Right lobe of liver (tissue), 6 donors: ENCODE measurements at regions not wholly inside any gene's neighbourhood (a gene's known extent, or its start where the extent isn't known, plus 50 kb on each side); places are given as distances from the start of the nearest gene placed in this dataset.

Source experiments
- ATAC-seq, 4 donors: fragments of 200-7000 bp; cut with Tn5 transposase; one replicate each; pipeline ENCODE4 v1.9.1; 2020; ENCODE audit warnings: mild to moderate bottlenecking in 4 of 4, moderate library complexity in 4 of 4
- DNase-seq, 3 donors: peaks; one replicate each; pipeline ENCODE4 v3.0.0-alpha.2; 2020
- H3K27ac ChIP-seq, 3 donors: fragments of 200-600 bp; one replicate each; pipeline ENCODE4 v1.8.0; 2022
- H3K27me3 ChIP-seq, 2 donors: fragments of 200-600 bp; one replicate each; pipeline ENCODE4 v1.8.0; 2022
- H3K36me3 ChIP-seq, 4 donors: fragments of 200-600 bp; sonication (generic) in 1 of 4; one replicate each; pipeline versions ENCODE4 v1.5.1 to v1.8.0; 2017 to 2022; ENCODE audit warnings: control low read depth in 1 of 4
- H3K4me1 ChIP-seq, 4 donors: fragments of 200-600 bp; sonication (generic) in 1 of 4; one replicate each; pipeline versions ENCODE4 v1.5.1 to v1.8.0; 2017 to 2022; ENCODE audit warnings: control low read depth in 1 of 4
- H3K4me3 ChIP-seq, 3 donors: fragments of 200-600 bp; one replicate each; pipeline ENCODE4 v1.8.0; 2022
- H3K9me3 ChIP-seq, 4 donors: fragments of 200-600 bp; sonication (generic) in 1 of 4; one replicate each; pipeline versions ENCODE4 v1.5.1 to v1.8.0; 2017 to 2022; ENCODE audit warnings: control low read depth in 1 of 4
- CTCF ChIP-seq, 4 donors: fragments of 200-600 bp in 3 of 4; fragments of 450-650 bp in 1 of 4; IDR thresholded peaks; one replicate each; pipeline versions ENCODE4 v1.5.1 to v1.8.0; 2016 to 2022; ENCODE audit warnings: antibody characterized with exemption in 4 of 4, mild to moderate bottlenecking in 2 of 4
- POLR2A ChIP-seq: fragments of 450-650 bp; IDR thresholded peaks from one replicate; pipeline ENCODE4 v1.6.1; 2017; ENCODE audit warnings: antibody characterized with exemption, mild to moderate bottlenecking
- WGBS: methylation state at CpG from one replicate; pipeline ENCODE4 v1.1.6; 2018; ENCODE audit warnings: low coverage, low lambda C conversion rate; ENCODE audit not compliant: insufficient coverage; ENCODE audit errors: missing lambda C conversion rate; 5-methylcytosine and 5-hydroxymethylcytosine counted together
- intact Hi-C, 2 donors: fragments of 100-400 bp; cut with DNase I; formaldehyde crosslinking; loops; one replicate each; pipeline versions ENCODE4 v1.11.2 to v1.14.1; 2022
- donor health status: DM: no; HTN: yes; CAD: no.
- donor health status: DM: no; HTN: no; CAD: no.
- donor health status: DM: no; HTN: no; CAD: no.
- donor health status: DM: no; HTN: yes; CAD: no.
- donor health status: DM: no; HTN: yes; CAD: no.

DNA sequence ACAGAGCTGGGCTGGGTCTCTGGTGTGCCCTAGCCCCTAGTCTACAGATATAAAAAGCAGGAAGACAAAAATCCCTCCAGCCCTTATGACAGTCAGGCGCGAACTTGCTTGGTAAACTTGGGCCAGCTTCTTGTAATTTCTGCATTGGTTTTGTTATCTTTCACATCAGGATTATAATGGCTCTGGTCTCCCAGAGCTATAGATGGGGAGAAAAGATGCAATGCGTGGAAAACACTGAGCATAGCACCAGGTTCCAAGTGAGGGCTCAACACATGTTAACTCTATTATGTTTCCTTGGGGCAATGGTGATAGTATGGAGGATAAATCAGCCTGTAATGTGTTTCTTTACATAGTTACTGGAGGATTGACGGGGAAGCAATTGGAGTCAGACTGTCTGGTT lies 246.8 kb upstream of the KCNG1 start:
- WGBS: 80% methylated on average over 4 of the region's 4 CpGs
- Histone ChIP-seq H3K27me3 (no peaks in the 10 kb centered on the region), H3K9me3 (no peaks in the 10 kb centered on the region), H3K36me3 (no peaks in the 10 kb centered on the region), H3K27ac (no peak overlapping the region), H3K4me1 (no peaks in the 10 kb centered on the region), H3K4me3 (no peak overlapping the region)
- intact Hi-C loops: no loop called here
- TF ChIP-seq CTCF (IDR thresholded peaks at IDR 0.05) (no peak), POLR2A (no peak)
- DNase-seq: no peak
- no peak for ATAC-seq

DNA sequence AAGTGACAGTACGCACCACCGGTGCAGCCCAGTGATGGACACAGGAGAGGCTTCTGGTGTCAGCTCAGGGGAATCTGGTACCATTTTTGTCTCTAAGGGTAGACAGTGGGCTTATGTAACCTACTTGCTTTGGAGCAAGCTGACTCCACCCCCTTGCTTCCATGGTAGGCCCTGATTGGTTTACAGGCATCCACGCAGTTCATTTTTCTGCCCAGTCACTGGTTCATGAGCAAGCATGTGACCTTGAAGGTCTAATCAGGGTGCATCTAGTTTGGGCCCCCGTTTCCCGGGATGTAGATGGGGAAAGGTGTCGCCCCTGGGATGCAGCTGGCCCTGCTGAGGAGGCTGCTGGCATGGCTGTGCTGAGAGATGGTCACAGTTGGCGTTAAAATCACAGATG lies 244.8 kb upstream of the KCNG1 start:
- no peaks in the 10 kb centered on the region for H3K36me3 ChIP-seq
- H3K27me3 ChIP-seq: no peaks in the 10 kb centered on the region
- H3K9me3 ChIP-seq: no peaks in the 10 kb centered on the region
- TF ChIP-seq CTCF (IDR thresholded peaks at IDR 0.05) (no peak), POLR2A (no peak)
- ATAC-seq (no peak), DNase-seq (no peak)
- H3K4me1 ChIP-seq: no peaks in the 10 kb centered on the region
- WGBS: 71% methylated on average over 6 of the region's 7 CpGs
- no peak overlapping the region for H3K27ac ChIP-seq
- no peak overlapping the region for H3K4me3 ChIP-seq
- intact Hi-C loops: no loop called here

DNA sequence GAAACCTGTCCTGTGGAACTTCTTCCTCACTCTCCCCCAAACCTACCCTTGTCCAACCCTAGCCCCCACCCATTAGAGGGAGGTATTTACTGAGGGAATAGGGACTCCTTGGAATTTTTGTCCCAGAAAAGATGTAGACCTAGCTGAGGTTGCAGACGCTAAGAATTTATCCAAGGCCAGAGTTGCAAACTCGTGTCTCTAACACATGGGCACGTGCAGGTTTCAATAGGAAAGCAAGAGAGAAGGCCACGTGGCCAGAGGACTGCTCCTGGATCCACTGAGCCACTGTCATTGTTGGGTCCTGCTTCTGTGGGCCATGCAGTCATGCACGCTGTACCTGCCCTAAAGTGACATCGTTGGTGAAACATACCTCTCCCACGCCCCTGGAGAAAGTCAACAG lies 243.4 kb upstream of the KCNG1 start:
- no peak for DNase-seq
- Histone ChIP-seq H3K27ac (no peak overlapping the region), H3K4me1 (no peaks in the 10 kb centered on the region), H3K4me3 (no peak overlapping the region), H3K27me3 (no peaks in the 10 kb centered on the region), H3K36me3 (no peaks in the 10 kb centered on the region), H3K9me3 (no peaks in the 10 kb centered on the region)
- WGBS: 44% methylated on average over 3 of the region's 7 CpGs
- no peak for ATAC-seq
- TF ChIP-seq POLR2A: no peak
- no peak for TF ChIP-seq CTCF (IDR thresholded peaks at IDR 0.05)
- intact Hi-C loops: no loop called here

DNA sequence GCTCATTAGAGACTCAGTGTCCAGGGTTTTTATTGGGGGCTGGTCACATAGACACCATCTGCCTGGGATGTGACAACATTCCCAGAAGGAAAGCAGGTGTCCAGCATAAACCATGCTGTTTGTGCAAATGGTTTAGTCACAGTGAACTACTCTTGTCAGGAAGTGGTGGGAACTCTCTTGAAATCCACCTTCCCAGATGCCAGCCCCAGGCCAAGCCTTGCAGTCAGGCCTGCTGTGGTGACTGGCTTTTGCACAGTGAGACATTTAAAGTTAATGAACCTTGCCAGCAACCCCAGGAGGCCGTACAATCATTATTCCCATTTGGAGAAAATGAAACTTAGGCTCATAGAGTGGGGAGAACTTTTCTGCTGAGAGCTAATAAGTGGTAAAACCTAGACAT lies 242.5 kb upstream of the KCNG1 start:
- WGBS: 63% methylated on average over 1 of the region's 1 CpG
- intact Hi-C loops: no loop called here
- TF ChIP-seq POLR2A: no peak
- no peak for TF ChIP-seq CTCF (IDR thresholded peaks at IDR 0.05)

DNA sequence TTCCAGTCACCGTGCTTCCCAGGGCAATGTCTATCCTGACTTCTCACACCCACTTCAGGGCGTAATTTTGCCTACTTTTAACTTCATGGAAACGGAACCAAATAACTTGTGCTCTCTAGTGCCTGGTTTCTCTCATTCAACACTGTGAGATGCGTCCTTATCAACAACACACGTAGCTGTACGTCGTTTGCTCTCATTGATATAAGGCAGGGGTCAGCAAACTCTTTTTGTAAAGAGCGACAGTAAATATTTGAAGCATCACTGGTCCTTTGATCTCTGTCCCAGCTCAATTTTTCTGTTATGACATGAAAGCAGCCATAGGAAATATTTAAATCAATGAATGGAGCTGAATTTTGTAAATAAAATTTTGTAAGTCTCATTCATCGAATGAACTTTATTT lies 239.3 kb upstream of the KCNG1 start:
- no peaks in the 10 kb centered on the region for H3K4me1 ChIP-seq
- H3K27ac ChIP-seq: no peak overlapping the region
- H3K36me3 ChIP-seq: no peaks in the 10 kb centered on the region
- H3K4me3 ChIP-seq: no peak overlapping the region
- 37% methylated on average over 9 of the region's 9 CpGs for WGBS
- H3K27me3 ChIP-seq: no peaks in the 10 kb centered on the region
- DNase-seq (no peak), ATAC-seq (no peak)
- no peaks in the 10 kb centered on the region for H3K9me3 ChIP-seq
- no peak for TF ChIP-seq POLR2A
- no peak for TF ChIP-seq CTCF (IDR thresholded peaks at IDR 0.05)
- intact Hi-C loops: no loop called here

More for the DNA sequence above, 242.5 kb upstream of the KCNG1 start:
- H3K27ac ChIP-seq: no peak overlapping the region
- H3K27me3 ChIP-seq: no peaks in the 10 kb centered on the region
- no peak for ATAC-seq
- no peak overlapping the region for H3K4me3 ChIP-seq
- no peak for DNase-seq
- no peaks in the 10 kb centered on the region for H3K36me3 ChIP-seq
- no peaks in the 10 kb centered on the region for H3K4me1 ChIP-seq
- no peaks in the 10 kb centered on the region for H3K9me3 ChIP-seq
